Thoracic aorta (tissue), 2 donors: ENCODE measurements at regions not wholly inside any gene's neighbourhood (a gene's known extent, or its start where the extent isn't known, plus 50 kb on each side); places are given as distances from the start of the nearest gene placed in this dataset.

Experiments used
- ATAC-seq: fragments of 150-250 bp; one replicate; pipeline ENCODE4 v1.8.0; 2017; ENCODE audit warnings: low read depth; ENCODE audit not compliant: insufficient number of reproducible peaks, low FRiP score
- DNase-seq: peaks from one replicate; pipeline ENCODE4 v3.0.0-alpha.2; 2020; ENCODE audit warnings: low spot score
- H3K27ac ChIP-seq, 2 donors: fragments of 200-600 bp; sonication (generic); 1 replicate in 1 of 2; 2 replicates in 1 of 2; pipeline ENCODE4 v1.5.1; 2016; ENCODE audit warnings: mild to moderate bottlenecking in 2 of 2, moderate library complexity in 2 of 2
- H3K27me3 ChIP-seq: fragments of 200-600 bp; sonication (generic); replicated peaks from 2 replicates; pipeline ENCODE4 v1.6.0; 2016; ENCODE audit warnings: mild to moderate bottlenecking; ENCODE audit not compliant: insufficient read depth
- H3K36me3 ChIP-seq: fragments of 200-600 bp; sonication (generic); one replicate; pipeline ENCODE4 v1.5.1; 2016
- H3K4me1 ChIP-seq, 2 donors: fragments of 200-600 bp; sonication (generic); 1 replicate in 1 of 2; 2 replicates in 1 of 2; pipeline versions ENCODE4 v1.5.1 to v1.6.0; 2016; ENCODE audit warnings: low read depth in 2 of 2, mild to moderate bottlenecking in 1 of 2; ENCODE audit not compliant: control insufficient read depth in 1 of 2
- H3K4me3 ChIP-seq: fragments of 200-600 bp; sonication (generic); 2 replicates; pipeline ENCODE4 v1.5.1; 2016; ENCODE audit warnings: mild to moderate bottlenecking
- H3K9me3 ChIP-seq: fragments of 200-600 bp; sonication (generic); 2 replicates; pipeline ENCODE4 v1.5.1; 2016
- TF ChIP-seq, protein P1 (sequence below): fragments of 200-600 bp; sonication (generic); IDR thresholded peaks from one replicate; pipeline ENCODE4 v1.5.1; 2019; ENCODE audit warnings: antibody characterized with exemption

DNA sequence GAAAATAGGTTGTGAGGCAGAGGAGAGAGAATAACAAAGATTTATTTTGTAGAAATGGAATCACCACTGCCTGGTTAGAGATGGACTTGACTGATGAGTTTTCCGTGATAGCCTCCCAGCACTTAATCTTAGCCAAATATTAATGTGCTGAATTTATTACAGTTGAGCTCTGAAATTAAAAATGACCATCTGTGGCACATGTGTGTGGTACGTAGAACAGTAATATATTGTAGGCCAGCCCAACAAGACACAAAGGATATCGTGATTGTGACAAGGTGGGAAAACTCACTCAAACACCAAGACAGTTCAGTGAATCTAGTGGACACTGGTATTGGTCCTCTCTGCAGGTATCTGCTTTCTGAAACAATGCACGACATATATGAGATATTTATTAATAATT is 119.4 kb downstream of the HAO1 start:
- DNase-seq (no peak), ATAC-seq (no peak)
- Histone ChIP-seq H3K27me3 (no peaks in the 10 kb centered on the region), H3K27ac (no peak overlapping the region), H3K4me1 (no peaks in the 10 kb centered on the region), H3K9me3 (no peaks in the 10 kb centered on the region), H3K36me3 (no peaks in the 10 kb centered on the region), H3K4me3 (no peak overlapping the region)
- TF ChIP-seq, protein P1, sequence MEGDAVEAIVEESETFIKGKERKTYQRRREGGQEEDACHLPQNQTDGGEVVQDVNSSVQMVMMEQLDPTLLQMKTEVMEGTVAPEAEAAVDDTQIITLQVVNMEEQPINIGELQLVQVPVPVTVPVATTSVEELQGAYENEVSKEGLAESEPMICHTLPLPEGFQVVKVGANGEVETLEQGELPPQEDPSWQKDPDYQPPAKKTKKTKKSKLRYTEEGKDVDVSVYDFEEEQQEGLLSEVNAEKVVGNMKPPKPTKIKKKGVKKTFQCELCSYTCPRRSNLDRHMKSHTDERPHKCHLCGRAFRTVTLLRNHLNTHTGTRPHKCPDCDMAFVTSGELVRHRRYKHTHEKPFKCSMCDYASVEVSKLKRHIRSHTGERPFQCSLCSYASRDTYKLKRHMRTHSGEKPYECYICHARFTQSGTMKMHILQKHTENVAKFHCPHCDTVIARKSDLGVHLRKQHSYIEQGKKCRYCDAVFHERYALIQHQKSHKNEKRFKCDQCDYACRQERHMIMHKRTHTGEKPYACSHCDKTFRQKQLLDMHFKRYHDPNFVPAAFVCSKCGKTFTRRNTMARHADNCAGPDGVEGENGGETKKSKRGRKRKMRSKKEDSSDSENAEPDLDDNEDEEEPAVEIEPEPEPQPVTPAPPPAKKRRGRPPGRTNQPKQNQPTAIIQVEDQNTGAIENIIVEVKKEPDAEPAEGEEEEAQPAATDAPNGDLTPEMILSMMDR = no peak

GRCh38 chr20:7822772-7823171 is 117.5 kb downstream of the HAO1 start:
- H3K27me3 ChIP-seq = no peaks in the 10 kb centered on the region
- no peaks in the 10 kb centered on the region for H3K9me3 ChIP-seq
- no peaks in the 10 kb centered on the region for H3K36me3 ChIP-seq
- no peak for ATAC-seq
- no peak for DNase-seq
- H3K27ac ChIP-seq = no peak overlapping the region
- H3K4me3 ChIP-seq = no peak overlapping the region
- TF ChIP-seq, protein P1 = no peak
- no peaks in the 10 kb centered on the region for H3K4me1 ChIP-seq

DNA sequence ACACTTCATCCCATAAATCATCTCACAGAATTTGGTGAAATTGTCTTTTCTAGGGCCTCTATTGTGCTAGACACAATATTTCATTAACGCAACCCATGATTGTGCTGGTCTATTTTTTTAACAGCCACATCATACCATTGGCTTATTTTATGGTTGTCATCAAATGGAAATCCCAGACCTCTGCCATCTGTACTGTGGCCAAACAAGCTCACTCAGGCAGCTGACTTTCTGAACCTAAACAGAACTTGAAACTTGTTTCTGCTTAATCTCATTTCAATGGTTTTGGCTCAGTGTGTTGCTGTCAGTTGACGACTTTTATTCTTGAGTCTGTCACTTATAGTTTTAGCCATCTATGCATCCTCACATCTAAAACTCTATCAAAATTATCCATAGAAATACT is 111.8 kb downstream of the HAO1 start:
- DNase-seq (no peak), ATAC-seq (no peak)
- Histone ChIP-seq H3K9me3 (no peaks in the 10 kb centered on the region), H3K4me1 (no peaks in the 10 kb centered on the region), H3K36me3 (no peaks in the 10 kb centered on the region), H3K4me3 (no peak overlapping the region), H3K27me3 (no peaks in the 10 kb centered on the region), H3K27ac (no peak overlapping the region)
- TF ChIP-seq, protein P1 = no peak

- H3K4me3 ChIP-seq = no peak overlapping the region
- TF ChIP-seq, protein P1 = no peak
- ATAC-seq = no peak
Observed at GRCh38 chr20:7829031-7829430, 111.2 kb downstream of the HAO1 start.

DNA sequence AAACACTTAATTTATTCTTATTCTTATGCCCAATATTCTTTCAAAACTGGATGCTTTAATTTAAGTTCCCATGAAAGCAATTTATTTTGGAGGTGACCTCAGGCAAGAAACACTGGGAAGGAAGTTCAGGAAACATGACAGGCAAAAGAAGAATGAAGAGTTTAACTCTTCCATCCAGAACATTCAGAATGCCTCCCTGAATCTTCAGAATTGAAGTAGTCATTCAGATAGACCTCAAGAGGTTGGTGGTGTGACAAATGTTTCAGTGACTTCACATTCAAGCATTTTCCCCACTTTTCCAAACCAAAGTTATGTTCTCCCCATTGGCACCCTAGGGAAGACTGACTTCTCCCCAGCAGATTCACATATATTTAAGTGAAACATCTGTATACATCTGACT is 110.5 kb downstream of the HAO1 start:
- Histone ChIP-seq H3K9me3 (no peaks in the 10 kb centered on the region), H3K27me3 (no peaks in the 10 kb centered on the region), H3K4me3 (no peak overlapping the region), H3K36me3 (no peaks in the 10 kb centered on the region), H3K4me1 (no peaks in the 10 kb centered on the region), H3K27ac (no peak overlapping the region)
- ATAC-seq = no peak
- TF ChIP-seq, protein P1 = no peak
- no peak for DNase-seq

More at GRCh38 chr20:7829031-7829430, 111.2 kb downstream of the HAO1 start:
- Histone ChIP-seq H3K27ac (no peak overlapping the region), H3K9me3 (no peaks in the 10 kb centered on the region), H3K27me3 (no peaks in the 10 kb centered on the region), H3K36me3 (no peaks in the 10 kb centered on the region), H3K4me1 (no peaks in the 10 kb centered on the region)
- no peak for DNase-seq
